Fibroblast of mammary gland (primary cell): ENCODE measurements at regions not wholly inside any gene's neighbourhood (a gene's known extent, or its start where the extent isn't known, plus 50 kb on each side); places are given as distances from the start of the nearest gene placed in this dataset.
A peak's percentile ranks its signal among the peaks of the same experiment; 100 is the strongest.

Source experiments
- DNase-seq: peaks from one replicate; pipeline ENCODE4 v3.0.0-alpha.2; 2010; ENCODE audit warnings: low read depth
- H3K4me3 ChIP-seq: 2 replicates; pipeline ENCODE4 v1.5.1; 2011; ENCODE audit warnings: low read depth, mild to moderate bottlenecking, low read length, moderate library complexity; ENCODE audit not compliant: control insufficient read depth
- TF ChIP-seq, protein P1 (sequence below): conservative IDR thresholded peaks from 2 replicates; pipeline ENCODE4 v1.5.1; 2011; ENCODE audit warnings: low read depth, low read length, inconsistent platforms; ENCODE audit not compliant: control insufficient read depth, insufficient read depth

- H3K4me3 ChIP-seq, result no peak overlapping the region
- TF ChIP-seq, protein P1, sequence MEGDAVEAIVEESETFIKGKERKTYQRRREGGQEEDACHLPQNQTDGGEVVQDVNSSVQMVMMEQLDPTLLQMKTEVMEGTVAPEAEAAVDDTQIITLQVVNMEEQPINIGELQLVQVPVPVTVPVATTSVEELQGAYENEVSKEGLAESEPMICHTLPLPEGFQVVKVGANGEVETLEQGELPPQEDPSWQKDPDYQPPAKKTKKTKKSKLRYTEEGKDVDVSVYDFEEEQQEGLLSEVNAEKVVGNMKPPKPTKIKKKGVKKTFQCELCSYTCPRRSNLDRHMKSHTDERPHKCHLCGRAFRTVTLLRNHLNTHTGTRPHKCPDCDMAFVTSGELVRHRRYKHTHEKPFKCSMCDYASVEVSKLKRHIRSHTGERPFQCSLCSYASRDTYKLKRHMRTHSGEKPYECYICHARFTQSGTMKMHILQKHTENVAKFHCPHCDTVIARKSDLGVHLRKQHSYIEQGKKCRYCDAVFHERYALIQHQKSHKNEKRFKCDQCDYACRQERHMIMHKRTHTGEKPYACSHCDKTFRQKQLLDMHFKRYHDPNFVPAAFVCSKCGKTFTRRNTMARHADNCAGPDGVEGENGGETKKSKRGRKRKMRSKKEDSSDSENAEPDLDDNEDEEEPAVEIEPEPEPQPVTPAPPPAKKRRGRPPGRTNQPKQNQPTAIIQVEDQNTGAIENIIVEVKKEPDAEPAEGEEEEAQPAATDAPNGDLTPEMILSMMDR, result no peak
- DNase-seq, result no peak
Observed at GRCh38 chr3:21185816-21186314, 565.1 kb downstream of the ZNF385D start.

DNA sequence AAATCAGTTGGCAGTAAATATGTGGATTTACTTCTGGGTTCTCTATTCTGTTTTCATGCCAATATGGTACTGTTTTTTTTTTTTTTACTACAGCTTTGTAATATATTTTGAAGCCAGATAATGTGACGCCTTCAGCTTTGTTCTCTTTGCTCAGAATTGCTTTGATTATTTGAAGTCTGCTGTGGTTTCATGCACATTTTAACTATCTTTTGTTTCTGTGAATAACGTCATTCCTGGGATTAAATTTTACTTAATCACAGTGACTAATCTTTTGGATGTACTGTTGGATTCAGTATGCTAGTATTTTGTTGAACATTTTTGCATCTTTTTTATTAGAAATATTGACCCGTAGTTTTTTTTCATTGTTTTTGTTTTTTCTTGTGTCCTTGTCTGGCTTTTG, 576.5 kb downstream of the ZNF385D start:
- DNase-seq, result peak; percentile 78
- H3K4me3 ChIP-seq, result no peak overlapping the region
- TF ChIP-seq, protein P1, result no peak

DNA sequence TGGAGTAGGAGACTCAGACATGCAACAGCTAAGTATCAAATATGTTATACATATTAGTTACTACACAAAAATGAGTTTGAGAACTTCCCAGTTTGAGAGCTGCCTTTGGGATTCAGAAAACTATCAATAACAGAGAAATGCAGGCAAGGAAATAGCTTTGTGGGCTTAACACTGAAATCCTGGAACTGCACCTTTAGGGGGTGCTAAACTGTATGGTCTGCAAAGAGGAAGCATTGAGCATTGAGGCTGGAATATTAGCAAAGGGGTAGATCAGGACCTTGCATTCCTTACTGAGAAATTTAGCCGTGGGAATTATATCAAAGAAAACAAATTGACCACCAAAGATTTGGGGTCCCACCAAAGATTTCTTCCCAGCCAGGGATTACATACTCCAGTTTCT, 580.0 kb downstream of the ZNF385D start:
- no peak overlapping the region for H3K4me3 ChIP-seq
- TF ChIP-seq, protein P1, result peak; percentile 53
- DNase-seq, result peak; percentile 18

- no peak for DNase-seq
- no peak overlapping the region for H3K4me3 ChIP-seq
- TF ChIP-seq, protein P1, result no peak
Observed at GRCh38 chr3:21169948-21170347, 581.1 kb downstream of the ZNF385D start.

- no peak overlapping the region for H3K4me3 ChIP-seq
- no peak for DNase-seq
- TF ChIP-seq, protein P1, result no peak
Observed at GRCh38 chr3:21168471-21168870, 582.5 kb downstream of the ZNF385D start.

DNA sequence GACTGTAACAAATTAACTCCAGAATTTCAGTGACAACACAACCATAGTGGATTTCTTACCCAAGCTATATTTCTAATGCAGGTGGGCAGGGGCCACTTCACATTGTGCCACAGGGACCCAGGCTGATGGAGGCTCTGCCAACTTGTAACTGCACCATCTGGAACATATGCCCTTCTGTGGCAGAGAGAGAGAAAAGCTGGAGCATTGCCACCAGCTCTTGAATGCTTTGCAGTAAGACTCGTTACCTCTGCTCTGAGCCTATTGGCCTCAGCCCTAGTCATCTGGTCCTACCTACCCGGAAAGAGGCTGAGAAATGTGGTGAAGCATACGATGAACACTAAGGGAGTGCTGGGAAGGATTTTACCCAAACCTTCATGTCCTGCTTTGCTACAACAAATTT, 587.1 kb downstream of the ZNF385D start:
- no peak overlapping the region for H3K4me3 ChIP-seq
- TF ChIP-seq, protein P1, result no peak
- no peak for DNase-seq

- DNase-seq, result no peak
- H3K4me3 ChIP-seq, result no peak overlapping the region
- TF ChIP-seq, protein P1, result no peak
Observed at GRCh38 chr3:21159543-21159906, 591.5 kb downstream of the ZNF385D start.
